ENCODE measurements at regions not wholly inside any gene's neighbourhood (a gene's known extent, or its start where the extent isn't known, plus 50 kb on each side); places are given as distances from the start of the nearest gene placed in this dataset.

- no peak for TF ChIP-seq BCL11A (IDR thresholded peaks at IDR 0.05; ENCODE audit: low read depth, low read length)
- no peak for TF ChIP-seq CTCF (IDR thresholded peaks at IDR 0.05 in 2 of 3, conservative IDR thresholded peaks at IDR 0.05 in 1 of 3; ENCODE audit: control insufficient read depth in 2 of 3, extremely low read depth in 1 of 3, insufficient read depth in 1 of 3, low read depth in 3 of 3, low read length in 3 of 3)
- no peak for TF ChIP-seq JUND (IDR thresholded peaks at IDR 0.05; ENCODE audit: low read depth, low read length)
- no peak for TF ChIP-seq MAX (IDR thresholded peaks at IDR 0.05; ENCODE audit: low read depth, low read length)
- TF ChIP-seq CREM (IDR thresholded peaks at IDR 0.05; ENCODE audit: low read depth): no peak
- TF ChIP-seq POLR2A (IDR thresholded peaks at IDR 0.05; ENCODE audit: low read depth, low read length): no peak
- no peak for TF ChIP-seq BCL3 (IDR thresholded peaks at IDR 0.05; ENCODE audit: borderline replicate concordance, insufficient read depth, low read depth, low read length, poor library complexity, severe bottlenecking)
- TF ChIP-seq RAD21 (IDR thresholded peaks at IDR 0.05; ENCODE audit: insufficient read depth, low read depth, low read length): no peak
- TF ChIP-seq STAT3 (IDR thresholded peaks at IDR 0.05; ENCODE audit: low read depth, low read length): no peak
- no peak for TF ChIP-seq MXI1 (IDR thresholded peaks at IDR 0.05; ENCODE audit: low read depth, low read length)
These were observed 130.3 kb upstream of the SATB2 start for GRCh38 chr2:199588054-199588453.
